ENCODE measurements at regions not wholly inside any gene's neighbourhood (a gene's known extent, or its start where the extent isn't known, plus 50 kb on each side); places are given as distances from the start of the nearest gene placed in this dataset.

DNA sequence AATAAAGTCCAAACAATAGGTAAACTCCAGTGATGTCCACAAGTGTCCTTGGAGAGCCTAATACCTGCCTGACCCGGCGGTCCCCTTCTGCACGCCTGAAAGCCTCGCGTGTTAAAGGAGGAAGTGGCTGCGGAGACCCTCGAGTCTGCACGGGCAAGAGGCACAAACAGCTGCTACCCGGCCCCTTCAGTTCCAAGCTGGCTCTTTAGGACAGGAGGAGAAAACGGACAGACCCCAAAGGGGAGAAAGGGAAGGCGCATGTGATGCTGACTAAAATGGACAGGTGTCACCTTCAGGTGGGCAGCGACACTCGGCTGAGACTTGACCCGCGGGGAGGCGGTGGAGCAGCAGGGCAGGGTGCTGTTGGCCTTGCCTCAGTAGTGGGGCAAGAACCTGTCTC, 102.7 kb upstream of the TENM3 start:
- Histone ChIP-seq H3K9ac (ENCODE audit: low read depth, low read length) (no peak overlapping the region), H3K4me1 (ENCODE audit: insufficient read depth, low read length) (no peaks in the 10 kb centered on the region), H4K20me1 (ENCODE audit: insufficient read depth, low read length) (no peaks in the 10 kb centered on the region), H3K27me3 (ENCODE audit: insufficient read depth, low read length, poor library complexity) (no peaks in the 10 kb centered on the region), H2AFZ (ENCODE audit: low read depth, low read length) (no peak overlapping the region), H3K9me3 (ENCODE audit: insufficient read depth, low read length, severe bottlenecking) (peaks cover 10% of the 10 kb centered on the region), H3K4me2 (ENCODE audit: insufficient read depth, low read length) (no peak overlapping the region), H3K79me2 (ENCODE audit: insufficient read depth, low read length) (no peaks in the 10 kb centered on the region), H3K4me3 (ENCODE audit: low read depth in 1 of 2, low read length in 2 of 2) (no peak overlapping the region), H3K36me3 (ENCODE audit: insufficient read depth, low read length) (no peaks in the 10 kb centered on the region), H3K27ac (ENCODE audit: low read length) (no peak overlapping the region)
- ATAC-seq (ENCODE audit: insufficient read depth, low read depth): no peak
- TF ChIP-seq, protein P1, sequence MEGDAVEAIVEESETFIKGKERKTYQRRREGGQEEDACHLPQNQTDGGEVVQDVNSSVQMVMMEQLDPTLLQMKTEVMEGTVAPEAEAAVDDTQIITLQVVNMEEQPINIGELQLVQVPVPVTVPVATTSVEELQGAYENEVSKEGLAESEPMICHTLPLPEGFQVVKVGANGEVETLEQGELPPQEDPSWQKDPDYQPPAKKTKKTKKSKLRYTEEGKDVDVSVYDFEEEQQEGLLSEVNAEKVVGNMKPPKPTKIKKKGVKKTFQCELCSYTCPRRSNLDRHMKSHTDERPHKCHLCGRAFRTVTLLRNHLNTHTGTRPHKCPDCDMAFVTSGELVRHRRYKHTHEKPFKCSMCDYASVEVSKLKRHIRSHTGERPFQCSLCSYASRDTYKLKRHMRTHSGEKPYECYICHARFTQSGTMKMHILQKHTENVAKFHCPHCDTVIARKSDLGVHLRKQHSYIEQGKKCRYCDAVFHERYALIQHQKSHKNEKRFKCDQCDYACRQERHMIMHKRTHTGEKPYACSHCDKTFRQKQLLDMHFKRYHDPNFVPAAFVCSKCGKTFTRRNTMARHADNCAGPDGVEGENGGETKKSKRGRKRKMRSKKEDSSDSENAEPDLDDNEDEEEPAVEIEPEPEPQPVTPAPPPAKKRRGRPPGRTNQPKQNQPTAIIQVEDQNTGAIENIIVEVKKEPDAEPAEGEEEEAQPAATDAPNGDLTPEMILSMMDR (IDR thresholded peaks at IDR 0.05; ENCODE audit: borderline replicate concordance, extremely low read depth, low read length, poor library complexity, severe bottlenecking): no peak
- TF ChIP-seq EZH2 (IDR thresholded peaks at IDR 0.05; ENCODE audit: borderline replicate concordance, low read depth, low read length, severe bottlenecking): no peak
- DNase-seq: no peak

- Histone ChIP-seq H4K20me1 (ENCODE audit: insufficient read depth, low read length) (no peaks in the 10 kb centered on the region), H3K4me3 (ENCODE audit: low read depth in 1 of 2, low read length in 2 of 2) (no peak overlapping the region), H3K4me2 (ENCODE audit: insufficient read depth, low read length) (no peak overlapping the region), H3K79me2 (ENCODE audit: insufficient read depth, low read length) (no peaks in the 10 kb centered on the region), H2AFZ (ENCODE audit: low read depth, low read length) (no peak overlapping the region), H3K27me3 (ENCODE audit: insufficient read depth, low read length, poor library complexity) (no peaks in the 10 kb centered on the region), H3K9me3 (ENCODE audit: insufficient read depth, low read length, severe bottlenecking) (peaks cover 10% of the 10 kb centered on the region), H3K9ac (ENCODE audit: low read depth, low read length) (no peak overlapping the region), H3K27ac (ENCODE audit: low read length) (no peak overlapping the region), H3K36me3 (ENCODE audit: insufficient read depth, low read length) (no peaks in the 10 kb centered on the region), H3K4me1 (ENCODE audit: insufficient read depth, low read length) (no peaks in the 10 kb centered on the region)
- no peak for DNase-seq
- no peak for TF ChIP-seq EZH2 (IDR thresholded peaks at IDR 0.05; ENCODE audit: borderline replicate concordance, low read depth, low read length, severe bottlenecking)
- TF ChIP-seq, protein P1 (IDR thresholded peaks at IDR 0.05; ENCODE audit: borderline replicate concordance, extremely low read depth, low read length, poor library complexity, severe bottlenecking): no peak
- no peak for ATAC-seq (ENCODE audit: insufficient read depth, low read depth)
These were observed 102.1 kb upstream of the TENM3 start for GRCh38 chr4:182141061-182141460.

DNA sequence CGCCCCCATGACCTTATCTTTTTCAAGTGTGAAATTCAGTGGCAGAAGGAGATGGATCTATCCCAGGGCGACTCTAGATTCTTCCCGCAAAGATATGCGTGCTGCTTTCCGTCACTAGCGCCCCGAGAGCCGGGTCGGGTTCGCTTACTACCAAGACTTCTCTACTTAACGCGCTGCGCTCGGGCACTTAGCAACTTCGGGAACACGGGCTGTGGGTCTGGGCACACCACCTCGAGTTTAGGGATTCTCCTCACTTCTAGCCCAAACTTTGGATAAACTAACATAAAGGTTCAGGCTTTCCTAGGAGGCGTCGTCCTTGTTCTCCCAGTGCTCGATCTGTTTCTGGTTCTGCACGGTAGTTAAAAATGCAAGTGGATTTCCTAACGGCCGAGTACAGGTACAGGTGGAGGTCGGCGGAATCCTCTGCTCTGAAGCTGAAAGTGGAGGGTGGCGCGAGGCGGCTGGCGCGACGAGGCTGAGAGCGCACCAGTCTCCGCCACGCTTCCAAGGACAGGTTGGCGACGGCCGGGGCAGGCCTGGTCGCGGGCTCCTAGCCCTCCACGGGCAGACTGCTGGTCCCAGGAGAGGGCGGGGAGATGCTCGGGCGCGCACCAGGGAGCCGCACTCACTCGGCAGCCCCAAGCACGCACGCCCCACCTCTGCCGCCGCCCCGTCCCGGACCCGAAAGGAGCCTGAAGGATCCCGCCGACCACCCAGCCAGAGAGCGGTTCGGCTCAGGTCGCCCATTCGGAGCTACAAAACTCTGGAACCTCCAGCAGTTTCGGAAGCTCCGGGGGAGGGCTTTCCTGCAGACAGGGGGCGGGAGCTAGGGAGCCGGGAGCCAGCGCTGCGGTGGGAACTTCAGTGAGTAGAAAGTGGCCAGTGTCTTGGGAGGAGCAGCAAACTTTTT, 100.8 kb upstream of the TENM3 start:
- no peak overlapping the region for H2AFZ ChIP-seq (ENCODE audit: low read depth, low read length)
- TF ChIP-seq, protein P1 (IDR thresholded peaks at IDR 0.05; ENCODE audit: borderline replicate concordance, extremely low read depth, low read length, poor library complexity, severe bottlenecking): no peak
- no peak for TF ChIP-seq EZH2 (IDR thresholded peaks at IDR 0.05; ENCODE audit: borderline replicate concordance, low read depth, low read length, severe bottlenecking)
- no peak overlapping the region for H3K4me3 ChIP-seq (ENCODE audit: low read depth in 1 of 2, low read length in 2 of 2)

More for the DNA sequence above, 100.8 kb upstream of the TENM3 start:
- Histone ChIP-seq H3K4me2 (ENCODE audit: insufficient read depth, low read length) (no peak overlapping the region), H3K9ac (ENCODE audit: low read depth, low read length) (no peak overlapping the region), H3K4me1 (ENCODE audit: insufficient read depth, low read length) (no peaks in the 10 kb centered on the region), H3K79me2 (ENCODE audit: insufficient read depth, low read length) (no peaks in the 10 kb centered on the region), H3K27me3 (ENCODE audit: insufficient read depth, low read length, poor library complexity) (no peaks in the 10 kb centered on the region), H4K20me1 (ENCODE audit: insufficient read depth, low read length) (no peaks in the 10 kb centered on the region), H3K27ac (ENCODE audit: low read length) (no peak overlapping the region), H3K9me3 (ENCODE audit: insufficient read depth, low read length, severe bottlenecking) (peaks cover 10% of the 10 kb centered on the region), H3K36me3 (ENCODE audit: insufficient read depth, low read length) (no peaks in the 10 kb centered on the region)
- DNase-seq (no peak), ATAC-seq (ENCODE audit: insufficient read depth, low read depth) (no peak)
